ENCODE measurements at regions not wholly inside any gene's neighbourhood (a gene's known extent, or its start where the extent isn't known, plus 50 kb on each side); places are given as distances from the start of the nearest gene placed in this dataset.

GRCh38 chr1:86235852-86236251 lies 79.3 kb upstream of the COL24A1 start:
- DNase-seq, result no peak
- intact Hi-C loops (cut with DNase I), result no loop called here
- Histone ChIP-seq H3K27me3 (no peaks in the 10 kb centered on the region), H3K4me3 (no peak overlapping the region), H3K27ac (no peak overlapping the region), H3K36me3 (no peaks in the 10 kb centered on the region), H3K4me1 (peaks cover 0 to 16% (median 0%) of the 10 kb centered on the region in 4 donors), H3K9me3 (no peaks in the 10 kb centered on the region)
- 97% methylated on average over 3 of the region's 3 CpGs for WGBS, 2 donors
- TF ChIP-seq CTCF (IDR thresholded peaks at IDR 0.05) (no peak), POLR2AphosphoS5 (IDR thresholded peaks at IDR 0.05) (no peak), POLR2A (IDR thresholded peaks at IDR 0.05) (no peak), EP300 (IDR thresholded peaks at IDR 0.05) (no peak)

DNA sequence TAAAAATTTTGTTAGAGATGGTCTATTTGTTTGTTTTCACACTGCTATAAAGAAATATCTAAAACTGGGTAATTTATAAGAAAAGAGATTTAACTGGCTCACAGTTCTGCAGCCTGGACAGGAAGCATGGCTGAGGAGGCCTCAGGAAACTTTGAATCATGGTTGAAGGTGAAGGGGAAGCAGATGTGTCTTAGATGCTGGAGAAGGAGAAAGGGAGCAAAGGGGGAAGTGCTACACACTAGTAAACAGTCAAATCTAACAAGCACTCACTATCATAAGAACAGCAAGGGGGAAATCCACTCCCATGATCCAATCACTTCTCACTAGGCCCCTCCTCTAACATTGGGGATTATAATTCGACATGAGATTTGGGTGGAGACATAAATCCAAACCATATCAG lies 76.8 kb upstream of the COL24A1 start:
- Histone ChIP-seq H3K27ac (no peak overlapping the region), H3K36me3 (no peaks in the 10 kb centered on the region), H3K9me3 (no peaks in the 10 kb centered on the region), H3K4me3 (no peak overlapping the region), H3K4me1 (peaks cover 0 to 9% (median 0%) of the 10 kb centered on the region in 4 donors), H3K27me3 (no peaks in the 10 kb centered on the region)
- intact Hi-C loops (cut with DNase I), result no loop called here
- no peak for TF ChIP-seq EP300 (IDR thresholded peaks at IDR 0.05)
- TF ChIP-seq POLR2AphosphoS5 (IDR thresholded peaks at IDR 0.05), result no peak
- 45 to 79% methylated on average over 1 of the region's 1 CpG for WGBS, 2 donors
- no peak for DNase-seq

DNA sequence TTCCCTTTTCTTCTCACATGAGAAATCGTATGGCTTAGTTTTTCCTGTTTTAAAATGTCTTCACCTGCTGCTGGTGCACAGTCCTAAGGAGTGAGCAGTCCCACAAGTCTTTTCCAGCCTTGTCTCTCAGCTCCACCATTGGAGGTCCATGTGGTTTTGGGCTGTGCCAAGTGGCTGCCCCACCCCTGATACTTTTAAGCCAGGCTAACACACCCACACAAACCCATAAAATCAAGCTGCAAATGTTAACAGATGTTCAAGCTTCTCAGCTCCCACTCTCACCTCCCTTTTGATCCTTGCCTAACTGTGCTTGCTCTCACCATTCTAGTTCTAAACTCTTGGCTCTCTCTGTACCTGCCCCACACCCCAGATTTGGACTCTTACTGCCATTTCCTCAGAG lies 74.5 kb upstream of the COL24A1 start:
- H3K27me3 ChIP-seq, result no peaks in the 10 kb centered on the region
- H3K9me3 ChIP-seq, result no peaks in the 10 kb centered on the region
- no peaks in the 10 kb centered on the region for H3K4me1 ChIP-seq
- TF ChIP-seq CTCF (IDR thresholded peaks at IDR 0.05) (no peak), POLR2AphosphoS5 (IDR thresholded peaks at IDR 0.05) (no peak), EP300 (IDR thresholded peaks at IDR 0.05) (no peak), POLR2A (IDR thresholded peaks at IDR 0.05) (no peak)
- no peak overlapping the region for H3K4me3 ChIP-seq
- no peaks in the 10 kb centered on the region for H3K36me3 ChIP-seq
- DNase-seq, result no peak
- WGBS, 2 donors, result 79 to 80% methylated on average over 1 of the region's 1 CpG
- no peak overlapping the region for H3K27ac ChIP-seq
- intact Hi-C loops (cut with DNase I), result no loop called here

GRCh38 chr1:86229405-86229975 lies 72.9 kb upstream of the COL24A1 start:
- no peaks in the 10 kb centered on the region for H3K27me3 ChIP-seq
- H3K4me3 ChIP-seq, result no peak overlapping the region
- WGBS, 2 donors, result 88 to 92% methylated on average over 2 of the region's 2 CpGs
- H3K27ac ChIP-seq, result no peak overlapping the region
- H3K36me3 ChIP-seq, result no peaks in the 10 kb centered on the region
- intact Hi-C loops (cut with DNase I), result no loop called here
- H3K9me3 ChIP-seq, result no peaks in the 10 kb centered on the region
- DNase-seq, result no peak
- H3K4me1 ChIP-seq, result no peaks in the 10 kb centered on the region
- no peak for TF ChIP-seq CTCF (IDR thresholded peaks at IDR 0.05)
- no peak for TF ChIP-seq EP300 (IDR thresholded peaks at IDR 0.05)
- no peak for TF ChIP-seq POLR2A (IDR thresholded peaks at IDR 0.05)
- TF ChIP-seq POLR2AphosphoS5 (IDR thresholded peaks at IDR 0.05), result no peak

DNA sequence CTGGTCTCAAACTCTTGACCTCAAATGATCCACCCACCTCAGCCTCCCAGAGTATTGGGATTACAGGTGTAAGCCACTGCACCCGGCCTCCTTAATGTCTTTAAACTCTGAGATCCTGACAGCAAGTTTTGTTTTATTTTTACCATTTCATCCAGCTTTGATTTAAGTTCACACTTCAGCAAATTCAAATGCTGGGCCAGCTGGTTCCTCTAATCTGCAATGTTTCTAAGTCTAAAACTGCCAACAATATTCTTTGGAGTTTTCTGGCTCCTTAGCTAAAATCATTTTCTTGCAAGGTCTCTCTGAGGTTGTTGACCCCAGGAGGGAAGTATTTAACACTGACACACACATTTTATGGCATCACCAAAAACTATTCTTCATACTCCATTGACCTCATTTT lies 72.0 kb upstream of the COL24A1 start:
- TF ChIP-seq POLR2AphosphoS5 (IDR thresholded peaks at IDR 0.05) (no peak), EP300 (IDR thresholded peaks at IDR 0.05) (no peak), POLR2A (IDR thresholded peaks at IDR 0.05) (no peak), CTCF (IDR thresholded peaks at IDR 0.05) (no peak)
- 49 to 83% methylated on average over 1 of the region's 1 CpG for WGBS, 2 donors
- intact Hi-C loops (cut with DNase I), result no loop called here
- Histone ChIP-seq H3K4me3 (no peak overlapping the region), H3K27me3 (no peaks in the 10 kb centered on the region), H3K27ac (no peak overlapping the region), H3K4me1 (no peaks in the 10 kb centered on the region), H3K9me3 (no peaks in the 10 kb centered on the region), H3K36me3 (no peaks in the 10 kb centered on the region)
- no peak for DNase-seq
